Endothelial cell of umbilical vein (primary cell): ENCODE measurements at regions not wholly inside any gene's neighbourhood (a gene's known extent, or its start where the extent isn't known, plus 50 kb on each side); places are given as distances from the start of the nearest gene placed in this dataset.

ENCODE experiments used
- BruUV-seq: library from RNA; stranded (reverse); fragments of 400-500 nt; replicated peaks from 2 replicates; lab custom pipeline; 2021; lab: Mats Ljungman, UMichigan
- CTCF ChIA-PET: fragments of 300-600, 350-600 bp; sonication (Branson Sonifier 250); formaldehyde crosslinking; loops from one replicate; lab custom pipeline; 2021; ENCODE audit warnings: antibody characterized with exemption, inconsistent platforms; lab: Charles Lee
- POLR2A ChIA-PET: fragments of 300-600, 350-600 bp; sonication (Branson Sonifier 250); formaldehyde crosslinking; loops from one replicate; lab custom pipeline; 2021; ENCODE audit warnings: antibody characterized with exemption, inconsistent platforms; lab: Charles Lee
- DNase-seq: peaks from one replicate; pipeline ENCODE4 v3.0.0-alpha.2; 2011; ENCODE audit warnings: low read depth, low spot score
- FAIRE-seq: peaks from 2 replicates; lab custom pipeline; 2011; peaks lifted over from hg19 to GRCh38; lab: Jason Lieb, UNC
- H2AFZ ChIP-seq: 2 replicates; pipeline ENCODE4 v1.6.0; 2012; ENCODE audit warnings: low read depth, low read length, control low read depth, inconsistent platforms
- H3K27ac ChIP-seq: 2 replicates; pipeline ENCODE4 v1.5.1; 2011; ENCODE audit warnings: low read depth, mild to moderate bottlenecking, control low read depth, low read length, moderate library complexity; ENCODE audit not compliant: insufficient read depth
- H3K27me3 ChIP-seq, 2 experiments: 2 replicates each; pipeline versions ENCODE4 v1.6.0 to v1.6.1; 2011; ENCODE audit warnings: low read length in 2 of 2, mixed read lengths in 1 of 2; ENCODE audit not compliant: control insufficient read depth in 2 of 2, insufficient read depth in 2 of 2
- H3K36me3 ChIP-seq, 2 experiments: 2 replicates in 1 of 2; 3 replicates in 1 of 2; pipeline ENCODE4 v1.5.1; 2011; ENCODE audit warnings: low read length in 2 of 2, mild to moderate bottlenecking in 1 of 2, moderate library complexity in 1 of 2; ENCODE audit not compliant: control insufficient read depth in 2 of 2, insufficient read depth in 2 of 2; ENCODE audit errors: extremely low read depth in 1 of 2
- H3K4me1 ChIP-seq: 3 replicates; pipeline ENCODE4 v1.5.1; 2011; ENCODE audit warnings: mild to moderate bottlenecking, low read length; ENCODE audit not compliant: control insufficient read depth, insufficient read depth; ENCODE audit errors: extremely low read depth
- H3K4me2 ChIP-seq: 2 replicates; pipeline ENCODE4 v1.6.1; 2011; ENCODE audit warnings: low read length, control low read depth, mixed read lengths; ENCODE audit not compliant: insufficient read depth
- H3K4me3 ChIP-seq, 3 experiments: fragments of 200-600 bp in 1 of 3; sonication (generic), shearing (Covaris generic) in 1 of 3; replicated peaks in 1 of 3; 2 replicates each; pipeline ENCODE4 v1.5.1; 2011 to 2016; ENCODE audit warnings: control low read depth in 3 of 3, low read length in 3 of 3, mild to moderate bottlenecking in 2 of 3, inconsistent platforms in 1 of 3, low read depth in 1 of 3, moderate library complexity in 1 of 3; ENCODE audit not compliant: insufficient read depth in 1 of 3
- H3K79me2 ChIP-seq: 2 replicates; pipeline ENCODE4 v1.6.0; 2012; ENCODE audit warnings: low read length, inconsistent platforms; ENCODE audit not compliant: control insufficient read depth, insufficient read depth
- H3K9ac ChIP-seq: replicated peaks from 2 replicates; pipeline ENCODE3; 2011; ENCODE audit warnings: low read length, control low read depth; ENCODE audit not compliant: insufficient read depth; ENCODE audit errors: extremely low read depth
- H3K9me1 ChIP-seq: replicated peaks from 3 replicates; pipeline ENCODE4 v1.6.0; 2011; ENCODE audit warnings: mild to moderate bottlenecking, low read length; ENCODE audit not compliant: control insufficient read depth, insufficient read depth; ENCODE audit errors: extremely low read depth
- H3K9me3 ChIP-seq: replicated peaks from 2 replicates; pipeline ENCODE4 v1.5.1; 2012; ENCODE audit warnings: low read length, inconsistent platforms; ENCODE audit not compliant: control insufficient read depth, insufficient read depth
- H4K20me1 ChIP-seq: replicated peaks from 2 replicates; pipeline ENCODE3; 2011; ENCODE audit warnings: mild to moderate bottlenecking, low read length; ENCODE audit not compliant: control insufficient read depth, insufficient read depth; ENCODE audit errors: extremely low read depth
- CTCF ChIP-seq, 2 donors: IDR thresholded peaks; 1 replicate in 1 of 2; 2 replicates in 1 of 2; pipeline ENCODE4 v1.5.1; 2011; ENCODE audit warnings: low read length in 2 of 2, mild to moderate bottlenecking in 2 of 2, moderate library complexity in 2 of 2, control low read depth in 1 of 2, inconsistent platforms in 1 of 2, low read depth in 1 of 2; ENCODE audit not compliant: insufficient read depth in 1 of 2; ENCODE audit errors: extremely low read depth in 1 of 2
- EZH2 ChIP-seq: IDR thresholded peaks from 2 replicates; pipeline ENCODE4 v1.6.1; 2012; ENCODE audit warnings: borderline replicate concordance, low read depth, mild to moderate bottlenecking, moderate library complexity, low read length, inconsistent platforms; ENCODE audit not compliant: severe bottlenecking
- FOS ChIP-seq: IDR thresholded peaks from 2 replicates; pipeline ENCODE4 v1.6.1; 2011; ENCODE audit warnings: mild to moderate bottlenecking, low read length, moderate library complexity, borderline replicate concordance; ENCODE audit not compliant: insufficient read depth
- JUN ChIP-seq: IDR thresholded peaks from 2 replicates; pipeline ENCODE4 v1.6.1; 2011; ENCODE audit warnings: borderline replicate concordance, low read depth; ENCODE audit not compliant: insufficient read length, insufficient read depth
- MYC ChIP-seq: IDR thresholded peaks from one replicate; pipeline ENCODE4 v1.6.1; 2011; ENCODE audit warnings: mild to moderate bottlenecking, low read depth, low read length
- POLR2A ChIP-seq: IDR thresholded peaks from 2 replicates; pipeline ENCODE4 v1.6.1; 2012; ENCODE audit warnings: low read depth, mild to moderate bottlenecking, control low read depth, low read length
- dilution Hi-C: fragments of 300-500 bp; cut with MboI; formaldehyde crosslinking; loops from one replicate; pipeline ENCODE4 v1.15.0; 2019; ENCODE audit warnings: low sequenced_read_pairs; ENCODE audit not compliant: extremely low pct_ligation_motif_present
- intact Hi-C: fragments of 100-400 bp; cut with micrococcal nuclease; formaldehyde crosslinking; loops from one replicate; pipeline ENCODE4 v1.10.0; 2022
- TF ChIP-seq, protein P1 (sequence below): IDR thresholded peaks from 2 replicates; pipeline ENCODE4 v1.6.1; 2011; ENCODE audit not compliant: insufficient read depth, insufficient read length

DNA sequence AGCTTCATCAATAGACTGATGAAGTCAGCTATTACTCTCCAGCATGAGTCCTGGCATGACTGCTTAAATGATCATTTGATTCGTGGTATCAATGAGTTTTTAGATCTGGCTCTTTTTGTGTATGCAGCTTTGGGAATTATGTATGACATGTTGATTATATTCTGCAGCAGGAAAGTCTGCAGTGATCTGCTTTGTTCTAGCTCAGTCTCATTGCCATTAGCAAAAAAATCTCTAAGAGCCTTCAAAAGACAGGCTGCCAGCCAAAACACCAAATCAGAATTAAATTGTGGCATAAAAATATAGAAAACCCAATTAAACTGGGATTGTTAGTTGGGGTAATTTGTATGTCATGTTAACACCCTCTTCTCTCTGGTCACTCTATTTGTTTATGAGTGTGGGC is 1021.0 kb upstream of the SEMA6D start:
- H2AFZ ChIP-seq: no peak overlapping the region
- peaks cover 5% of the 10 kb centered on the region for H3K4me1 ChIP-seq
- H3K27me3 ChIP-seq: no peaks in the 10 kb centered on the region
- H3K27ac ChIP-seq: no peak overlapping the region
- dilution Hi-C loops (no loop called here), intact Hi-C loops (no loop called here)
- ChIA-PET CTCF (no interaction called here), POLR2A (no interaction called here)
- no peaks in the 10 kb centered on the region for H3K79me2 ChIP-seq
- no peaks in the 10 kb centered on the region for H3K9me3 ChIP-seq
- no peaks in the 10 kb centered on the region for H4K20me1 ChIP-seq
- H3K4me3 ChIP-seq: no peak overlapping the region
- no peak for DNase-seq
- H3K9ac ChIP-seq: no peak overlapping the region
- H3K4me2 ChIP-seq: no peak overlapping the region
- no peaks in the 10 kb centered on the region for H3K9me1 ChIP-seq
- FAIRE-seq: no peak
- BruUV-seq: no TSS peak
- H3K36me3 ChIP-seq: no peaks in the 10 kb centered on the region
- no peak for TF ChIP-seq EZH2
- TF ChIP-seq FOS: no peak
- TF ChIP-seq, protein P1, sequence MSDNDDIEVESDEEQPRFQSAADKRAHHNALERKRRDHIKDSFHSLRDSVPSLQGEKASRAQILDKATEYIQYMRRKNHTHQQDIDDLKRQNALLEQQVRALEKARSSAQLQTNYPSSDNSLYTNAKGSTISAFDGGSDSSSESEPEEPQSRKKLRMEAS: no peak

DNA sequence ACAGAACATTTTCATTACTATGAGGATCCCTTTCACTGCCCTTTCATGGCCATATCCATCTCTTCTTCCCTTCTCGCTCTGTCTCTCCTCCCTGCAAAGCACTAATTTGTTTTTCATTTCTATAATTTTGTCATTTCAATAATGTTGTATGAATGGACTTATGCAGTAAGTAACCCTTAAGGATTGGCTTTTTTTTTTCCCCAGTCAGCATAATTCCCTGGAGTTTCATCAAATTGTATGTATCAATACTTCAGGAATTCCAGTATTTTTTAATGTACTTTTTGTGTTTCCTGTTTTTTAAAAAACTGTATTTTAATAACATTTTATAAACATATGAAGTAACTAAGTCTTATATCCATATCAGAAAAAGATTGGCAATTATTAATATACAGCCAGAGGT is 1016.0 kb upstream of the SEMA6D start:
- H3K4me2 ChIP-seq: no peak overlapping the region
- H3K36me3 ChIP-seq: no peaks in the 10 kb centered on the region
- no peak overlapping the region for H2AFZ ChIP-seq
- H3K79me2 ChIP-seq: no peaks in the 10 kb centered on the region
- no peak overlapping the region for H3K4me3 ChIP-seq
- dilution Hi-C loops: no loop called here
- BruUV-seq: no TSS peak
- TF ChIP-seq MYC: no peak
- TF ChIP-seq JUN: no peak
- no peak for TF ChIP-seq CTCF (IDR thresholded peaks at IDR 0.05; ENCODE audit: extremely low read depth in 1 of 2, insufficient read depth in 1 of 2, low read depth in 1 of 2, low read length in 2 of 2)
- TF ChIP-seq EZH2: no peak
- TF ChIP-seq FOS: no peak
- no peak for TF ChIP-seq POLR2A
- intact Hi-C loops: no loop called here
- no peak overlapping the region for H3K27ac ChIP-seq
- no peaks in the 10 kb centered on the region for H3K9me1 ChIP-seq
- H3K9ac ChIP-seq: no peak overlapping the region
- FAIRE-seq (no peak), DNase-seq (no peak)
- no peaks in the 10 kb centered on the region for H3K9me3 ChIP-seq
- ChIA-PET CTCF (no interaction called here), POLR2A (no interaction called here)
- no peaks in the 10 kb centered on the region for H3K27me3 ChIP-seq
- no peaks in the 10 kb centered on the region for H3K4me1 ChIP-seq
- no peaks in the 10 kb centered on the region for H4K20me1 ChIP-seq
